ENCODE measurements at regions not wholly inside any gene's neighbourhood (a gene's known extent, or its start where the extent isn't known, plus 50 kb on each side); places are given as distances from the start of the nearest gene placed in this dataset.

- H3K4me1 ChIP-seq (ENCODE audit: insufficient read depth, low read length, poor library complexity, severe bottlenecking): no peaks in the 10 kb centered on the region
- no peaks in the 10 kb centered on the region for H3K79me2 ChIP-seq (ENCODE audit: insufficient read depth, low read length)
- H3F3A ChIP-seq (ENCODE audit: low read depth): no peaks in the 10 kb centered on the region
- no peaks in the 10 kb centered on the region for H3K9me2 ChIP-seq (replicated peaks; ENCODE audit: low read depth, low read length)
- TF ChIP-seq, protein P1, sequence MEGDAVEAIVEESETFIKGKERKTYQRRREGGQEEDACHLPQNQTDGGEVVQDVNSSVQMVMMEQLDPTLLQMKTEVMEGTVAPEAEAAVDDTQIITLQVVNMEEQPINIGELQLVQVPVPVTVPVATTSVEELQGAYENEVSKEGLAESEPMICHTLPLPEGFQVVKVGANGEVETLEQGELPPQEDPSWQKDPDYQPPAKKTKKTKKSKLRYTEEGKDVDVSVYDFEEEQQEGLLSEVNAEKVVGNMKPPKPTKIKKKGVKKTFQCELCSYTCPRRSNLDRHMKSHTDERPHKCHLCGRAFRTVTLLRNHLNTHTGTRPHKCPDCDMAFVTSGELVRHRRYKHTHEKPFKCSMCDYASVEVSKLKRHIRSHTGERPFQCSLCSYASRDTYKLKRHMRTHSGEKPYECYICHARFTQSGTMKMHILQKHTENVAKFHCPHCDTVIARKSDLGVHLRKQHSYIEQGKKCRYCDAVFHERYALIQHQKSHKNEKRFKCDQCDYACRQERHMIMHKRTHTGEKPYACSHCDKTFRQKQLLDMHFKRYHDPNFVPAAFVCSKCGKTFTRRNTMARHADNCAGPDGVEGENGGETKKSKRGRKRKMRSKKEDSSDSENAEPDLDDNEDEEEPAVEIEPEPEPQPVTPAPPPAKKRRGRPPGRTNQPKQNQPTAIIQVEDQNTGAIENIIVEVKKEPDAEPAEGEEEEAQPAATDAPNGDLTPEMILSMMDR (conservative IDR thresholded peaks at IDR 0.05; ENCODE audit: low read length): no peak
- TF ChIP-seq EZH2phosphoT487 (IDR thresholded peaks at IDR 0.05; ENCODE audit: borderline replicate concordance): no peak
- H3K4me2 ChIP-seq (ENCODE audit: low read depth, low read length, poor library complexity, severe bottlenecking): no peak overlapping the region
- H4K20me1 ChIP-seq (ENCODE audit: insufficient read depth, low read length, poor library complexity, severe bottlenecking): no peaks in the 10 kb centered on the region
- H3K9ac ChIP-seq (ENCODE audit: low read depth, low read length, poor library complexity, severe bottlenecking): no peak overlapping the region
- no peak overlapping the region for H2AFZ ChIP-seq (ENCODE audit: low read length)
- no peaks in the 10 kb centered on the region for H3K27me3 ChIP-seq (ENCODE audit: insufficient read depth, low read length, poor library complexity, severe bottlenecking)
- no peaks in the 10 kb centered on the region; the same call in 1 of the 2 replicates for H3K9me3 ChIP-seq (ENCODE audit: insufficient read depth, low read depth, low read length)
- H3K36me3 ChIP-seq (ENCODE audit: insufficient read depth, low read length): no peaks in the 10 kb centered on the region
- no peak overlapping the region for H3K4me3 ChIP-seq (ENCODE audit: low read length, poor library complexity, severe bottlenecking)
These were observed 267.6 kb upstream of the IGF1R start for GRCh38 chr15:98380721-98381120.

GRCh38 chr15:98381446-98381845, 266.9 kb upstream of the IGF1R start:
- H3F3A ChIP-seq (ENCODE audit: low read depth): no peaks in the 10 kb centered on the region
- H2AFZ ChIP-seq (ENCODE audit: low read length): no peak overlapping the region
- H3K9me3 ChIP-seq (ENCODE audit: insufficient read depth, low read depth, low read length): no peaks in the 10 kb centered on the region; the same call in 1 of the 2 replicates
- no peak overlapping the region for H3K4me3 ChIP-seq (ENCODE audit: low read length, poor library complexity, severe bottlenecking)
- no peaks in the 10 kb centered on the region for H3K27me3 ChIP-seq (ENCODE audit: insufficient read depth, low read length, poor library complexity, severe bottlenecking)
- no peaks in the 10 kb centered on the region for H3K36me3 ChIP-seq (ENCODE audit: insufficient read depth, low read length)
- H3K9ac ChIP-seq (ENCODE audit: low read depth, low read length, poor library complexity, severe bottlenecking): no peak overlapping the region
- no peaks in the 10 kb centered on the region for H3K9me2 ChIP-seq (replicated peaks; ENCODE audit: low read depth, low read length)
- TF ChIP-seq, protein P1 (conservative IDR thresholded peaks at IDR 0.05; ENCODE audit: low read length): no peak
- no peak for TF ChIP-seq EZH2phosphoT487 (IDR thresholded peaks at IDR 0.05; ENCODE audit: borderline replicate concordance)
- no peaks in the 10 kb centered on the region for H4K20me1 ChIP-seq (ENCODE audit: insufficient read depth, low read length, poor library complexity, severe bottlenecking)
- H3K79me2 ChIP-seq (ENCODE audit: insufficient read depth, low read length): no peaks in the 10 kb centered on the region
- H3K4me1 ChIP-seq (ENCODE audit: insufficient read depth, low read length, poor library complexity, severe bottlenecking): no peaks in the 10 kb centered on the region
- H3K4me2 ChIP-seq (ENCODE audit: low read depth, low read length, poor library complexity, severe bottlenecking): no peak overlapping the region

GRCh38 chr15:98382139-98382538, 266.2 kb upstream of the IGF1R start:
- no peak overlapping the region for H3K9ac ChIP-seq (ENCODE audit: low read depth, low read length, poor library complexity, severe bottlenecking)
- TF ChIP-seq, protein P1 (conservative IDR thresholded peaks at IDR 0.05; ENCODE audit: low read length): peak; percentile 18; the same call in 1 of the 2 replicates
- no peak for TF ChIP-seq EZH2phosphoT487 (IDR thresholded peaks at IDR 0.05; ENCODE audit: borderline replicate concordance)
- H3K4me3 ChIP-seq (ENCODE audit: low read length, poor library complexity, severe bottlenecking): no peak overlapping the region
- H4K20me1 ChIP-seq (ENCODE audit: insufficient read depth, low read length, poor library complexity, severe bottlenecking): no peaks in the 10 kb centered on the region
- H3K79me2 ChIP-seq (ENCODE audit: insufficient read depth, low read length): no peaks in the 10 kb centered on the region
- no peaks in the 10 kb centered on the region for H3F3A ChIP-seq (ENCODE audit: low read depth)
- H3K36me3 ChIP-seq (ENCODE audit: insufficient read depth, low read length): no peaks in the 10 kb centered on the region
- no peaks in the 10 kb centered on the region; the same call in 1 of the 2 replicates for H3K9me3 ChIP-seq (ENCODE audit: insufficient read depth, low read depth, low read length)
- no peak overlapping the region for H2AFZ ChIP-seq (ENCODE audit: low read length)
- no peaks in the 10 kb centered on the region for H3K9me2 ChIP-seq (replicated peaks; ENCODE audit: low read depth, low read length)
- H3K4me2 ChIP-seq (ENCODE audit: low read depth, low read length, poor library complexity, severe bottlenecking): no peak overlapping the region
- no peaks in the 10 kb centered on the region for H3K27me3 ChIP-seq (ENCODE audit: insufficient read depth, low read length, poor library complexity, severe bottlenecking)
- H3K4me1 ChIP-seq (ENCODE audit: insufficient read depth, low read length, poor library complexity, severe bottlenecking): no peaks in the 10 kb centered on the region

Measured in Loucy (cell line).